DMS153 (cell line): ENCODE measurements at regions not wholly inside any gene's neighbourhood (a gene's known extent, or its start where the extent isn't known, plus 50 kb on each side); places are given as distances from the start of the nearest gene placed in this dataset.

ENCODE experiments used
- DNase-seq: peaks from one replicate; lab custom pipeline; 2025; lab: John Stamatoyannopoulos, UW

- DNase-seq, result no peak
Measured at GRCh38 chr21:15151385-15152103, 86.7 kb upstream of the NRIP1 start.

DNA sequence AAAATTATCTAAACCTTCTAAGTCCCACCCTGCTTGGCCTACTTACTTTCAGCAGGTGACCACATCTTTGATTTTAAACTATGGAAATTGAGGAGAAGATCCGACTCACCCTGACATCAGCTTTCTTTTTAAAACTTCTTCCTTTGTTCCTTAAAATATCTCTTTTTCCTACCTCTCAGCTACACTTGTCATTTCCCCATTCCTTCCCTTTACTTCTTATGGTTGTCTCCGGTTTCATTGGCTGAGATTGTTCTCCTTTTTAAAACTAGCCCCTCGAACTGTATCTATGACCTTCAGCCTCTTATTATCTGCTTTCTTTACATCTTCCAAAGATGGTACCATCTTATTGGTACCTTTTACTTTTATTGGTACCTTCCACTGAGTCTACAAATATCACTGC lies 87.8 kb upstream of the NRIP1 start:
- DNase-seq, result no peak

DNA sequence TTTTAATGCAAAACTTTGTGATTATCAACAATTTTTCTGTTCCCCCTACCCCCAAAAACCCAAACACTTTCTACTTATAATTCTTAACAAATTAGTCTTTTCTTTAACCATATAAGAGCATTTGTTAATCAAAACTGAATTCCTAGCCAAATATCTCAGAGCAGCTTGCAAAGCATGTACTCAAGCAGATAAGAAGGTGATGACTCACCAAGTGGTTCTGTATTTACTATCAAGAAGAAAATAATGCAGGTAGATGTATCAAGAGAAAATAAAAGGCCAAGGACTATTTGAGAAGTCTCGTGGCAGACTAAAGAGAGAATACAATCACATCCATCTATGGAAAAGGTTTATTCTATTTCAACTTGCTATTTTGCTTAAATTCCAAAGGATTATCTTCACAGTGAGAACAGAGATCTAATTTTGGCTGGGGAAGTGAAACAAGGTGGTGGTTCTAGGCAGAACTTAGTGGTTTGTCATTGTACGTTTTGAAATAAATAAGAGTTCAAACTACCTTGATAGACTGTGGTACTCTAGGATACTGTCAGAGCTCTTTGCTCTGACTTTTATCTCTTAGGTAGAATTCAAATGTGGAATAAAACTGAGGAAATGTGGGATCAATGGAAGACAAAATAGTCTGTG lies 94.7 kb upstream of the NRIP1 start:
- no peak for DNase-seq

- DNase-seq, result no peak
Measured at GRCh38 chr21:15160136-15160535, 95.3 kb upstream of the NRIP1 start.

DNA sequence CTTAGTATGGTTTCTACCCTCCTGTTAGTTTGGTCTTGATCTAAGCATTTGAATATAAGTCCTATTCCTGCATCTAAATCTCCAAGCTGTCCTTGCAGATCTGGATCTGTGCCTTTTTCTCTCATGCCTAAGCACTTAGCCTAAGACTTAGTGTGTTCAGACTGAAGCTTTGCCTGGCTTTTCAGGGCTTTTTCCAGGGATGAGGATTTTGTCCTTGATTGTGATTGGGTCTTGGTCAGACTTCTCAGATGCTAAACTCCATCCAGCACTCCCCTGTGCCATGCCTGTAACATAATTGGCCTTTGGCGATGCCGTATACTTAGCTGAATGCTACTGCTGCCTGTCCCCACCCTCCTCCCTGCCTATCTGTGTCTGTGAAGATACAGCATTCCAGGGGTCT lies 98.1 kb upstream of the NRIP1 start:
- DNase-seq, result no peak

DNA sequence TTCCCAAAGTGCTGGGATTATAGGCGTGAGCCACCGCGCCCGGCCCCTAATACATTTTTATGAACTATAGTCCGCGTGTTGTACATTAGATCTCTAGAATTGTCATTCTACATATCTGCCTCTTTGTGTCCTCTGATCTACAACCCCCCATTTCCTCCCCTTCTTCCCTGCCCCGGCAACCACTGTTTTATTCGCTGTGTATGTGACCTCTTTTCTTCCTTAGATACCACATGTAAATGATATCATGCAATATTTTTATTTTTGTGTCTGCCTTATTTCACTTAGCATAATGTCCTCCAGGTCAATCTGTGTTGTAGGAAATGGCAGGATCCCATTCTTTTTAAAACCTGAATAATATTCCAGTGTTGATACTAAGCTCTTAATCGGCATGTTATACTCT lies 99.5 kb upstream of the NRIP1 start:
- DNase-seq, result no peak

GRCh38 chr21:15164678-15165303 lies 100.0 kb upstream of the NRIP1 start:
- DNase-seq, result no peak

DNA sequence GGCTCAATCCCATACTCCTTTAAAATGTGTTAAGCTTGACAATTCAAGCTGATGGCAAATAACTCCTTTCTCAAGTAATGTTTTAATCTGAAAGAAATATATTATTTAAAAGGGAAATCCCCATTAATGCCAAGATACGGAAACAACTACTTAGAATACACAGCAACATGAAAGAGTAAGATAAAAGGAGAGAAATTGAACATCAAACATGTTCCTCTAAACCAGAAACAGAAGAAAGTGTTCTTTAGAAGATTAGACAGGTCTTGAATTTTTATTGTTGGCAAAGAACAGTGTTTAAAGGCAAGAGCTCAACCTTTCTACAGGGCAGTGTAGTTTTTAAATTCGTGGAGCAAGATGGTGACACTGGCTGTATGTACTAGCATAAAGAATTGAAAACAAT lies 105.8 kb upstream of the NRIP1 start:
- no peak for DNase-seq

DNA sequence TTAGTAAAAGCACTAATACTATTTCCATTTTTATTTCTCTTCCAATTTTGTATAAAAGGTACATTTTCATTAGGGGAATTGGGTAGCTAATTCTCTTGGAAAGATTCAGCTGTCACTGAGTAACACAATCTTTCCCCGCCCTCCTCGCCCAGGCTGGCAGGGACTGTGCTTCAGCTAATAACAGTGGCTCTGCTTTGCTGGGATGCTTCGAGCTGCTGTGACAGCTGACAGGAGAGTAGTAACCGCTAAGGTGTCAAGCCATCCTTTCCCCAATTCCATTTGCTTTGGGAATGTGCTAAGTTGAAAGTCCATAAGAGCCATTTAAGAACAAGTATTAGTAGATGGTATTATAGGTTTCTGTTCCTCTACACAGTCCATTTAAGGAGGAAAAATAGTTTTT lies 106.7 kb upstream of the NRIP1 start:
- no peak for DNase-seq

- DNase-seq, result no peak
Measured at GRCh38 chr21:15172963-15173362, 108.2 kb upstream of the NRIP1 start.

GRCh38 chr21:15174923-15175322 lies 110.1 kb upstream of the NRIP1 start:
- no peak for DNase-seq

DNA sequence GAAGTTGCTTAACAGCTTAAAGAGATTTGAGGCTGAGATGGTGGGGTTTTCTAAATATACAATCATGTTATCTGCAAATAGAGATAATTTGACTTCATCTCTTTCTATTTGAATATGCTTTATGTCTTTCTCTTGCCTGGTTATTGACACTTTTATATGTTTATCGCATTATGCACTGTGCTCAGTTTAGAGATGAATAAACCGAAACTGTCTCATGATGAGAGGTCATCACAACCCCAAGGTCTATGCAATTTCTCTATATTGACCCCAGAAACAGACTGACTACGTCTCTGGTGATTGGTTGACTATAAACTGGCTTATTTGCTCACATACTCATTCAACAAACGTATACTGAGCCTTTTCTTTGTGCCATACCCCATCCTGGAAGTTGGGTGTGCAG lies 117.9 kb upstream of the NRIP1 start:
- DNase-seq, result no peak

DNA sequence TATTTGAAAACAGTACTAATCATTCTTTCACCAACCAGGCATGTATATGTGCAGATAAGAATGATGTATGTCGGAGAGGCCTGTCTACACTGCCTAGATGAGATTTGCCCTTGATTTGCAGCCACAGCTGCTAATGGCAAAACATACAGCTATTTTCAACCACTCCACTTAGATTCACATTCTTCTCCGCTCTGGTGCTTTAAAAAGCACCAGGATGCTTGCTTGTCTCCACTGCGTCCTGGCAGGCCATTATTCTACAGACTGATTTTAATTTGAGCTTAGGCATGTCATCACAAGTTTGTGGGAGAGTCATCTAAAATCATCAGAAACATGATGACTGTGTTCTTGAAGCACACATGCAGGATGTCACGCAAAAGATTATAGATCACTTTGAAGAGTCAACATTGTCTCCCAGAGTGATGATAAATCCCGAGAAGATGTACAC lies 119.0 kb upstream of the NRIP1 start:
- DNase-seq, result no peak

GRCh38 chr21:15190412-15190811 lies 125.6 kb upstream of the NRIP1 start:
- no peak for DNase-seq

DNA sequence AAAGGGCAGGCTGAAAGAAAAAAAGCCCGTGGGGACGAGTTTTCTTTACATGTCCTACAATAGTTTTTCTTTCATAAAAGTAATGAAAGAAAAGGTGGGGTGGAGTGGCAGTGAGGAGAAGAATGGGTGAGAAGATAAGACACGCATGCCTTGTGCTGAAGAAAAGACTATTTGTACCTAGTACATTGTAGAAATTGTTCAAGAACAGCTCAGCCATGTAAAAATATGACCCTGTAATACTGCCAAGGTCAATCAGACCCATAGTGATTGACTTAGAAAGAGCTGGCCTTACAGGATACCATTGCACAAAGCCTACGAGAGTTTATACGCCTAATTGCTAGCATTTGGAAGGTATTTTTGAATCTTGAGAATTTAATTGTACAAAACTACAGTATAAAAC lies 126.0 kb upstream of the NRIP1 start:
- no peak for DNase-seq

- DNase-seq, result no peak
Measured at GRCh38 chr21:15191342-15191741, 126.5 kb upstream of the NRIP1 start.

- DNase-seq, result no peak
Measured at GRCh38 chr21:15192243-15192642, 127.4 kb upstream of the NRIP1 start.

- DNase-seq, result no peak
Measured at GRCh38 chr21:15193937-15194336, 129.1 kb upstream of the NRIP1 start.

- no peak for DNase-seq
Measured at GRCh38 chr21:15195104-15195503, 130.3 kb upstream of the NRIP1 start.

DNA sequence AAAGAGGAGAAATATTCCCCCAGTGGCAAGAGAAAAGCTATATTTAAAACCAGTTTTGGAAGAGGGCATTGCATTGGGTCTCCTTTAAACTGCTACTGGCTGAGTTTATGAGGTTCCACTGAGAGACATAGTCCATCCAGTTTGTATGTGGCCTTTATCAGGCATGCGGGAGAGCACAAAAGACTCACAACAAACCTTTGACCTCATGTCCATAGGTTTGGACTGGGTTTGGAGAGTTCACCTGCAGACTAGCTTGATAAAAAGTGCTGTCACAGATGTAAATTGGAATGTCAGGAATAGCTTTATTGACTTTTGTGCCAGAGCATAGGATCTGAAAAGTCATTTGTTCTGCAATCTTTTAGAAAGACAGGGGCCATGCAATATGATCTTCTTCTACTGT lies 131.0 kb upstream of the NRIP1 start:
- DNase-seq, result no peak

DNA sequence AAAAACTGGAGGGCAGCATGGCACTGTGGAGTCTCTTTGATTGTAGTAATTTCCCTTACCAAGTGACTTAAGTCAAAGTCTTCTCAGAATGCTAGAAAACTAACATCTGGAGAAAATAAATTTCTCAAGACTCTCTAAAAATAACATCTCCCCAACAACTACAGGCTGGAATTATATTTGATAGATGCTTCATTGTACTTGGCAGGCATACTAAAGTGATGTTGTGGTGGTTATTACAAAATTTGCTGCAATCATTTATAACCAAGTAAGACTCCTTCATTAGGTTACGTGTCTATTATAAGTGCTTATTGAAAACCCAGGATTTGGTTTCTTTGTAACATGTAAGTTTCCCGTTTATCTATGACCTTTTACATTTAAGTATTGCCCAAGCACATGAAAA lies 132.9 kb upstream of the NRIP1 start:
- no peak for DNase-seq

DNA sequence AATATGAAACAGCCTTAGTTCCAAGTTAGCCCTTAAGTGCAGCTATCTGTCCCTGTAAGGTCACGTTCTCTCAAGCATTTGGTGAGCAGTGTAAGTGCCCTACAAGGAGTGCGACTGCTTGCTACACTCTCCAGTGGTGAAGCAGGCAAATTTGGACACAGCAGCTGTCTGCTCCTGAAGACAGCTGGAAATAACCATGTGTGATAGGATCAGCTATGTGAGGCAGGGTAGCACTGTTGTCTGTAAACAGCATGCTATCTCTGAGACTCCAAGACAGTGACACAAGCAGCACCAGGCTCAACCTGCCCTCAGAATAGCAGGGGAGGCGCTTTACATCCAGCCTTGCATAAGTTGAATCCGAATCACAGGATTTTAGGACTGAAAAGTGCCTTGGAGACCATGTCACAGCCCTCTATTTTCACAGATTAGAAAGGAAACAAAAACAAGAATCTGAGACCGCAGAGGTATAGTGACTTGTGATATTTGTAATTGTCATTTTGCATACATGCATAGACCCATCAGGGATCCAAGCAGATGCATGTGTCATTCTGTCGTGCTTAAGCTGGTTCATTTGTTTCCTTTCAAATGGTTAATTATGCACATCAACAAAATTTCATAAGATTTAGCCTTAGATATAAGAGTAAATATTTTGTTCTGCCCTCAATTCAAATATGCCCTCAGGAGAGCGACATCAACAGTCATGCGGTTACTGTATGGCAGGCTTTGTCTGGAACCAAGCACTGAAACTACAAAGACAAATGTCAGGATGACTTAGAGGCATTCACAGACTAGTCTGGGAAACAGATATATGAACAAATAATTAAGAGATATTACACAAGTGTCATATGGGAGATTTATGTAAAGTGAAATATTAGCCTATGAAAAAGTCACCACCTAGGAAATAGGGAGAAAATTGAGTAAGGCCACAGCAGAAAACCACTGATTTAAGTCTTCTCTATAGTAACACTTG lies 134.9 kb upstream of the NRIP1 start:
- no peak for DNase-seq
